Stimulated activated CD4-positive, alpha-beta T cell treated with anti-CD3 and anti-CD28 coated beads, Interleukin-1b, Interleukin-23, amount 100 ng/mL, for 4 hours (primary cell): ENCODE measurements at regions not wholly inside any gene's neighbourhood (a gene's known extent, or its start where the extent isn't known, plus 50 kb on each side); places are given as distances from the start of the nearest gene placed in this dataset.

Source experiments
- DNase-seq, 2 donors: peaks; one replicate each; pipeline ENCODE4 v3.0.0-alpha.2; 2020; ENCODE audit warnings: low read depth in 2 of 2

DNA sequence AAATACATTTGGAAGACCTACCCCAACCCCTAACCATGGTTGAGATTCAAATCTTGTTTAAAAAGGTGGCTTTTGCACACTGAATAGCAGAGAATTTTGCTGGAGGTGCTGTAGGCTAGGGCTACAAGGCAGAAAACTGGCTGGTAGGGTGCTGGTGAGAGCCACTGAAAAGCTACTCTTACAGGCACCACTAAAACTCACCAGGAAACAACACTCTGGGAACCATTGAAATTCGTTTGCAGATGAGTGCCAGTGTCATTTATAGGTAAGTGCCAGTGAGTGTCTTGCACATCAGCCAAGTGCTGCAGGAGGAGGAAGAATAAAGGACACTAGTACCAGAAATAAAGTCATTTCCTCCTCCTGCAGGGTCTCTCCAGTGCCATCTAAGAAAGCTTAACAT lies 610.2 kb downstream of the ZNF385D start:
- DNase-seq, result no peak

DNA sequence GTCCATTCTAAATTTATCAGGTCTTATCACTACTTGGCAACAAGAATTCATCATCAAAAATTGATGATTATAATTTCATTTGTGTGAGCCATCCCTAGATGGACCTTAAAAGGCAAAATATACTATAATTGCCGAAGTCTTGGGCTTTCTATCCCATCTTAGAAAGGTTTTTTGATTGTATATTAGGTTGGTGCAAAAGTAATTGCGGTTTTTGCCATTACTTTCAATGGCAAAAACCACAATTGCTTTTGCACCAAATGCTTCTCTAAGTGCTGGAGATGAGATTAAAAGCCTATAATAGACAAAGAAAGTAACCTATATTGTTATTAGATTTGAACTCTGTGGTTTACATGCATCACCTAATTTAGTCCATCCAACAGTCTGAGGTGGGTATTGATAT lies 612.9 kb downstream of the ZNF385D start:
- no peak for DNase-seq

- no peak for DNase-seq
Observed at GRCh38 chr3:21132896-21133295, 618.1 kb downstream of the ZNF385D start.

GRCh38 chr3:21120826-21121225 lies 630.2 kb downstream of the ZNF385D start:
- no peak for DNase-seq

GRCh38 chr3:21117370-21117769 lies 633.6 kb downstream of the ZNF385D start:
- no peak for DNase-seq

- DNase-seq, result no peak
Observed at GRCh38 chr3:21109056-21109455, 642.0 kb downstream of the ZNF385D start.

DNA sequence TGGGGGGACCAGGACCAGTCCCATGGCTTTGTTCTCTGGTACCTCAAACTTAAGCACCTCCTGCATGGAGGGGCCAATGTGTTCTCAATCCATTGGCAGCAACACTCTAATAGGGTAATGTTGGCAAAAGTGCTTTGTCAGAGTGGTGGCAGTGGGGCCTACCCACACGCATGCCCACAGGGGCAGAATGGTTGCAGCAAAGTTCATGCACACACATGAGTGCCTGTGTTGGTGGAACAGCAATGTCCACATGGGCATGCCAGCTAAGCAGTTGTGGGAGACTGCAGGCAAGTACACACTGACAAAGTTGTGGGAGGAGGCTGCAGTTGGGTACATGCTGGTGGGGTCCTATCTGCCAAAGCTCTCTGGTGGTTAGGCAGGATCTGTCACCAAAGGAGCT lies 645.2 kb downstream of the ZNF385D start:
- no peak for DNase-seq

DNA sequence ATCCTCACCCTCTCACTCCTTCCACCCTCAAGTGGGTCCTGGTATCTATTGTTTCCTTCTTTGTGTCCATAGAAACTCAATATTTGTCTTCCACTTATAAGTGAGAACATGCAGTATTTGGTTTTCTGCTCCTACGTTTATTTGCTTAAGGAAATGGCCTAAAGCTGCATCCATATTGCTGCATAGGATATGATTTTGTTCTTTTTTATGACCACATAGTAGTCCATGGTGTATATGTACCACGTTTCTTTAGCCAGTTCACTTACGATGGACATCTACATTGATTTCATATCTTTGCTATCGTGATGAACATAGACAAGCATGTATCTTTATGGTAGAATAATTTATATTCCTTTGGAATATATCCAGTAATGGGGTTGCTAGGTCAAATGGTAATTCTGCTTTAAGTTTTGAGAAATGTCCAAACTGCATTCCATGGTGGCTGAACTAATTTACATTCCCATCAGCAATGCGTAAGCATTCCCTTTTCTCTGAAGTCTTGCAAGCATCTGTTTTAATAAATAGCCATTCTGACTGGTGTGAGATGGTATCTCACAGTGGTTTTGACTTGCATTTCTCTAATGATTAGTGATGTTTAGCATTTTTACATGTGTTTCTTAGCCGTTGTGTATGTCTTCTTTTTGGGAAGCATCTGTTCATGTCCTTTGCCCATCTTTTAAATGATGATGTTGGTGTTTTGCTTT lies 650.2 kb downstream of the ZNF385D start:
- DNase-seq, result no peak

- no peak for DNase-seq
Observed at GRCh38 chr3:21094686-21095085, 656.3 kb downstream of the ZNF385D start.

DNA sequence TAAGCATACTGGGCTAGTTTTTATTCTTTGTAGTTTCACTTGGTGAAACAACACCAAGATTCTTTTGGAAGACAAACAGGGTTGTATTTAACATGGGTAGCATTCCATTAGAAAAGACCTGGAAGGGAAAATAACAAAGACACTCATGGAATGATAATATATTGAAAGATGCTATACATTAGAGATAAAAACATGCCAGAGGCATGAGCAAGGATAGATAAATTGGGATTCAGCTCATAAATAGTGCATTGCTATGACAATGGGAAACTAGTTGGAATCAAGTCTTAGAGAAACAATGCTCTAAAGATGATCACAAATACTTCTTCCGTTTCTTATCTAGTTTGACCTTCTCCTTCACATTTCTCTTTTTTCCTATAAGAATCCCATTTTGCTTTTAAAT lies 677.4 kb downstream of the ZNF385D start:
- no peak for DNase-seq

DNA sequence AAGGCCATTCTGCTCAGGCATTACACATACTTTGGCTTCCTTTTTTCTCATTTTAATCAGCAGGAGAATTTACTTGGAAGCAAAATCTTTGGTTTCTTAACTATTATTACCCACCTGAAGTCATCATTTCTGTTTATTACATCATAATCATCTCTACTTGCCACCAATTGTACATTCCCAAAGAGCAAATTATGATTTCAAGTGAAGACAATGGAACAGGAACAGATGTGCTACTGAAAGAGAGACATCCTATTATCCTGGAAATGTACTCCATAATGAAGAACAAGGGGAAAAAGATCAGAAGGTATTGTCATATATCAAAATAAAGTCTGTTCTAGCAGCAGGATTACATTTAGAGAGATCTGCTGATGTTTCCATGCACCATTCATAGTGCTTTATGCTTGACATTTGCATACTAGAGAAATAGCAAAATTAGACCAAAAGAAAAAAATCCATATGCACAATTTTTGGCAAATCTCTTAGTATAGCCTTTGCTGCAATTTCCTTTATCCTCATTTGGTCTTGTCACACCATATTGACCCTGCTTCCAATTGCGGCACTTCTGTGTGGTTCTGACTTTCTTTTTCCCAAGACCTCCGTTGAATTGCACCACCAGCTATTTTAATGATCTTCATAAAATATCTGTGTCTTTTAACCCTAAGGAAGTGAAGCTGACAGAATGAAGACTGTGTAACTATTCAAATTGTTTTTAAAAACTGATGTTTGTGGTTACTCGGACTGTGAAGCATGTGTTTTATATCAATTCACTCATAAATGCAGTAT lies 683.8 kb downstream of the ZNF385D start:
- DNase-seq, result no peak

- no peak for DNase-seq
Observed at GRCh38 chr3:21062831-21063294, 688.1 kb downstream of the ZNF385D start.

GRCh38 chr3:21059404-21059803 lies 691.6 kb downstream of the ZNF385D start:
- DNase-seq, result no peak

DNA sequence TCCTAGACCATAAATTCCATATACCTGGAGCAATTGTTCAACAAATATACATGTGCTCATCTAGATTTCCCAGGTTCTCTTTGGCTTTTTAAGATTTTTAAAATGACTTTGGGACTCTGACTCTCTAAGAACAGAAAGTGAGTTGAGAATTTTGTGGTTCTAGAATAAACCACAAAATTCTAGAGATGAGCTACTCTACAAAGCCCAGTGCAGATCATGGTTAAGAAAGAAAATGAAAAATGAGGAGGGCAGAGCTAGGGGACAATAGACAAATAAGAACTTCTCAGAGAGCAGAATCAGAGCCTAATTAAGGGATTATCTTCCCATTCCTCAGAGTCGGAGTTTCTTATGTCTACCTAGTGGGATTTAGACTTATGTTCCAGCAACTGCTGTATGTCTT lies 694.7 kb downstream of the ZNF385D start:
- no peak for DNase-seq

DNA sequence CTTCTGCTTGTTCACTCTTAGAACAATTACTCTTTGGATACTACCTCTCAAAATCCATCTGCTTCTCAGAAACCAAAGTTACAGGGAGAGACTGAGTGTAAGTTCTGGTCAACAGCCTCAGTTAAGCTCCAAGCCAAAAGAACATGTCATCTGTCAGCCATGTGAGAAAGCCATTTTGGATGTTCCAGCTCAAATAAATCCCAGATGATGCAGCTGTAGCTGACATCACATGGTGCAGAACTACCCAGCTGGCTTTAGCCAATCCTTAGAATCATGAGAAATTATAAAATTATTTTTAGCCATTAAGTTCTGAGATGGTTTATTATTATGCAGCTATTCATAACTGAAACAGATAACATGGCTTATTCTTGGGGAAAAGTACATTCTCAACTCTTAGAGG lies 696.0 kb downstream of the ZNF385D start:
- DNase-seq, result no peak

- no peak for DNase-seq
Observed at GRCh38 chr3:21054064-21054463, 696.9 kb downstream of the ZNF385D start.

DNA sequence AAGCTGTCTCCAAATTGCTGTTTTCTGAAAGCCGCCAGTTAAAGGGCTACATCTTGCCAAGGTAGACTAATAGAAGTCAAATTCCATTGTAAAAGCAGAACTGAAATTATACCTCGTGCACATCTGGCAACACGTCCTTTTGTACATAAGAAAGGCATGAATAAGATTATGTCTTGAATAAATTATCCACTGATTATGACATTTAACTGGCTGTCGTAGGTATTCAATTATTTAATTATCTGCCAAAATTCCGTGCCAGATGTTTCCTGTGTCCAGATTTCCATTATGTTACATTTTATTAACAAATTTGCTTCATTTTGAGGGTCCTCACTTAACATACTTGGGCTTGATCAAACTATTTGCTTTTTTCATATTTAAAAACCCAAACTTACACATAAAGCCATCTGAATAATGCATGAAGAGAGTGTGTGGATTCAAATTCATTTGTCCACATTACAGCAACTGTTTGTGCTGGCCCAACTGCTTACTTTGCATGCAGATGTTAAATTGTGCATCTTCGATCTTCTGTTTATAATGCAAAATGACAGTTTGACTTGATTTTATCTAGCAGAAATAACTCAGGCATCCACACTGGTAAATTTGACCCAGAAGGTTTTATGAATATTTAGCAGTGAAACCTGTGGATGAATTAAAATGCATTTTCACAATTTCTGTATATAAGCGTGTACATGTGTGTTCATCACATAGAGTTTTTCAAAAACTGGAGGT lies 701.5 kb downstream of the ZNF385D start:
- no peak for DNase-seq

DNA sequence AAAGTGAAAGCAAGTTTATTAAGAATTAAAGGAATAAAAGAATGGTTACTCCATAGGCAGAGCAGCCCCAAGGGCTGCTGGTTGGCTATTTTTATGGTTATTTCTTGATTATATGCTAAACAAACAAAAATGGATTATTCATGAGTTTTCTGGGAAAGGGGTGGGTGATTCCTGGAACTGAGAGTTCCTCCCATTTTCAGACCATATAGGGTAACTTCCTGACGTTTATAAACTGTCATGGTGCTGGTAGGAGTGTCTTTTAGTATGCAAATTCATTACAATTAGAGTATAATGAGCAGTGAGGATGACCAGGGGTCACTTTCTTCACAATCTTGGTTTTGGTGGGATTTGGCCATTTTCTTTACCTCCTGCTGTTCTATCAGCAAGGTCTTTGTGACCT lies 707.9 kb downstream of the ZNF385D start:
- DNase-seq, result no peak

- no peak for DNase-seq
Observed at GRCh38 chr3:21042184-21042583, 708.8 kb downstream of the ZNF385D start.

- DNase-seq, result no peak
Observed at GRCh38 chr3:21041621-21042020, 709.4 kb downstream of the ZNF385D start.

- DNase-seq, result no peak
Observed at GRCh38 chr3:21036888-21037287, 714.1 kb downstream of the ZNF385D start.

- DNase-seq, result no peak
Observed at GRCh38 chr3:21028412-21028811, 722.6 kb downstream of the ZNF385D start.

DNA sequence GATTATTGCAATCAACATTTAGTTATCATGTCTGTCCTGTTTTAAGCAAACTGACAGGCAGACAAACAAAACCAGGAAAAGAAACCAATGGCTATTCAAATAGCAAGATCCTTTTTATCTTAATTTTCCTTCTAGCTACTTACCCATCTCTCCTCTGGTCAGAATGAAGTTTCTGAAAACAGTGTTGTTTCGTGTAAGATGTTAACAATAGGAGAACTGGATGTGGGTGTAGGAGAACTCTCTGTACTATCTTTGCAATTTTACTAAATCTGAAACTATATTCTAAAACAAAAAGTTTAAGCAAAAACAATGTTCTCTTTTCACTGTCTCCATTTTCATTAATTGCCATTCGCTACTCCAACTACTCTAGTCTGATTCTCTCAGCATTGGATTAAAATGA lies 726.4 kb downstream of the ZNF385D start:
- DNase-seq, result no peak
